Left kidney (tissue), 1 donor: ENCODE measurements at regions not wholly inside any gene's neighbourhood (a gene's known extent, or its start where the extent isn't known, plus 50 kb on each side); places are given as distances from the start of the nearest gene placed in this dataset.

Source experiments
- DNase-seq: peaks from one replicate; pipeline ENCODE4 v3.0.0-alpha.2; 2013

GRCh38 chr18:65409261-65409660, 341.6 kb upstream of the CDH7 start:
- DNase-seq, result no peak

GRCh38 chr18:65403534-65403933, 347.3 kb upstream of the CDH7 start:
- no peak for DNase-seq

DNA sequence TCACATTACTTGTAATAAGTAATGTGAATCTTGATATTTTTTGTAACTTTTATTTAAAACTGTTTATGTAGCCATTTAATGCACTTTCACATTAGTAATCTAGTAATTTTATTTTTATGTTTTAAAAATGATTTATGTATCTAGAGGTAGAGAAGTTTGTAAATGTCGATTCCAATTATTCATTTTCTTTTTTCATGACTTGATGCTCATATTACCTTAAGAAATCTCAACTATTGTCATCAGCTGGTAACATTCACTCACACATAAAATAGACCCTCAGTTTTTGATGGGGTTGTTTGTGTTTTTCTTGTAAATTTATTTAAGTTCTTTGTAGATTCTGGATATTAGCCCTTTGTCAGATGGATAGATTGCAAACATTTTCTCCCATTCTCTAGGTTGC, 351.7 kb upstream of the CDH7 start:
- no peak for DNase-seq

GRCh38 chr18:65398347-65399075, 352.3 kb upstream of the CDH7 start:
- no peak for DNase-seq

GRCh38 chr18:65380986-65381385, 369.8 kb upstream of the CDH7 start:
- no peak for DNase-seq

GRCh38 chr18:65380571-65380970, 370.2 kb upstream of the CDH7 start:
- DNase-seq, result no peak

GRCh38 chr18:65372904-65373303, 377.9 kb upstream of the CDH7 start:
- DNase-seq, result no peak

- peak; percentile 11 for DNase-seq
Observed at GRCh38 chr18:65365245-65365980, 385.4 kb upstream of the CDH7 start.

DNA sequence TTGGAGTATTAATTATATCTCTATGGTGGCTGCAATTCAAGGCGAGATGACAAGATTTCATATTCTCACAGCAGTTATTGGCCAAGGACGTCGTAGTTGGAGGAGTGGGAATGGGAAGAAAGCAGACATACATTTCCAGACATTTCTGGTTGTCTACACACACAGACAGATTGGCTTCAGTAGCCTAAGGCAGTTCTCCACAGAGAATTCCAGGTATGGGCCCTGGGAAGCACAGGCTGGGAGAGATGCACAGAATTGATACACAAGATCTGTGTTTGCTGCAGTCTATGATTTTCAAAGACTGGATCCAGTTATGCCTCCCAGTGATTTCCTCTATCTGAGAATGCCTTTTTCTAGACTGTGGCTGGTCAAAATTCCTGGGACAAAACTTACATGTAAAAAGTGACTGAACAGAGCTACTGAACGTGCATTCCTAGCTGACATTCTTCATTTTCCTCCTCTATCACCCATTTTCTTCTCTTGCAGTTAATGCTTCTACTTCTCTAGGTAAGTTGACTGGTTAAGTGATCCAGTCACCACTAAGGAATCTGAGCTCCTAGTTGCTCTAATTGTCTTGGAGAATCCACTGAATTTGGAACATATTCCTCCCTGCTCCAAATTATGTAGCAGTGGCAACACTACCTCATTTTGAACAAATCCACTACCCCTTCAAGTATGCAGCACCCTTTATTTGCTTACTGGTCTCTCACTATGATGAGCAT, 386.7 kb upstream of the CDH7 start:
- no peak for DNase-seq

DNA sequence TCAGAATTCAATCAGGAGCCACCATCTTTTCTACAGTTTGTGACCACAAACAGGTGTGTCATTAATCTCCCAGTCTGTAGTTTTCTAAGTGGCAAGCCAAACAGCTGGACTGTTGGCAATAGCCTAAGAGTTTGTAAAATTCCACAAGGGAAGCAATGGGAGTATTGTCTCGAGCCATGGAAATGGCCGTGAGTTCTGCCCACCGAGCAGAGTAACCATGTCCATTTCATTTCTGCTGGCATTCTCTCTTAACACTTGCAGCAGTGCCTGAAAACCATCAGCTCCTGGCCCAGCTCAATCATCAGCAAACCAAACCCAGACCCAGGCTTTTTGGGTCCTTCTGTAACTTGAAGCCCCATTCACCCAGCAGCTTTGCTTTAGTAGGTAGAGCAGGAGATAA, 387.8 kb upstream of the CDH7 start:
- no peak for DNase-seq

DNA sequence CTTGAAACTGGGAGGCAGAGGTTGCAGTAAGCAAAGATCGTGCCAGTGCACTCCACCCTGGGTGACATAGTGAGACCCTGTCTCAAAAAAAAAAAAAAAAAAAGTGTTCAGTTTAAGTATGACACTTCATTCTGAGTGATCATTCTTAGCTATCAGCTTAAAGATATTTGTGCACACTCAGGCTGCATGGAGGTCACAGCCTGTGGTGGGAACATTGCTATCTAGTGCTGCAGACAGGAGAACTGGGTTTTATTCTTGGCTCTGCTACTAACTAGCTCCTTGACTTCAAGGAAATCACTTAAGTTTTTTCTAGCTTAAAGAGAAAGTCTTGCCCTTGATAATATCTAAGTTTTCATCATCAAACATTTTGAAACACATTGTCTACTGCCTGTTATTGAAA, 391.3 kb upstream of the CDH7 start:
- no peak for DNase-seq

- no peak for DNase-seq
Observed at GRCh38 chr18:65358306-65358705, 392.5 kb upstream of the CDH7 start.

GRCh38 chr18:65352186-65352585, 398.6 kb upstream of the CDH7 start:
- DNase-seq, result no peak

DNA sequence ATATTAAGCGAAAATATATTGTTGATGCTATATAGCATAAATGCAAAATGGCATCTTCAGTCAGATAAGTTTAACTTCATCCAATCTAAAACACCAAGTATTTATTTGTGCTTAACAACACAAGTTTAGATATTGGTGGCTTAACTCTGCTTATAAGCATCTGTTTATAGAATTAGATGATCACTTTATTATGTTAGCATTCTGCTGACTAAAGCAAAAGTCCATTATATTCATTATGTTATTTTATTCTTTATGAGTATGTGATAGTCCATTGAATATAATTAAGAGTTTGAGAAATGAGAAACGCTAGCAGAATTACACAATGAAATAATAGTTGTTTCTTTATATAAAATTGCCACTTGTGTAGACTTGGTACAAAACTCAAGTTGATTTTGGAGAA, 401.2 kb upstream of the CDH7 start:
- DNase-seq, result no peak

GRCh38 chr18:65347446-65347845, 403.4 kb upstream of the CDH7 start:
- DNase-seq, result no peak

DNA sequence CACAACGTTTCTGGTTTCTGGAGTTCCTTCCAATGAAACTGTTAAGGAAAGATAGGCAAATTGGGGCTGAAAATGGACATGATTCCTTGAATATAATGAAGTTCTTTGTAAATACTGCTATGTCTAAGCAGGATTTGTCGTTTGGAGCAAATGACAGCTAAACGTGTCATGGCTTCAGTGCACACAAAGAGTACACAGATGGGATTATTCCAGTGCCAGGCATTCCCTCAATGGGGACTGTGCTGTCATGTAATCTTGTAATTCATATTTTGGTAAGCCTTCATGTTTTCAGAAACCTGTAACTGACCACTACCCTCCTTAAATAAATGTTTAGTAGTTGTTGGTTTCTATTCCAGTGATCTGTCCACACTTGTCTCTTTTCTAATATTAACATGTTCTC, 404.7 kb upstream of the CDH7 start:
- no peak for DNase-seq

DNA sequence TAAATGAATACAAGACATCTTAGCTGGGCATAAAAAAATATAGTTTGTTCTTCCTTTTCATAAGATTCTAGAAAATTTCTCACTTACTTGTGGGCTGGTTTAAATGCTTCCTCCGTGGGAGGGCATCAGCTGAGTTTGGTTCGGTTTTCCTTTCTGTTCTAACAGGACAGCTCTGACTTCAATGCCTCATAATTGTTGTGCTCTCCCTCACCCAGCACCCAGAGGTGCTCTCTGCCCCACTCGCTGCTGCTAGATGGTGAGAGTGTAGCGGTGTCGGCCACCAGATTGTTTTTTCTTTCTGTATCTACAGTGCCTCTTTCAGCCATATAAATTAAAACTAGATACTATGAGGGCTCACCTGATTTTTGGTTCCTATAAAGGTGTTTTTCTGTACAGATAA, 407.2 kb upstream of the CDH7 start:
- no peak for DNase-seq

GRCh38 chr18:65336411-65336810, 414.4 kb upstream of the CDH7 start:
- DNase-seq, result no peak

DNA sequence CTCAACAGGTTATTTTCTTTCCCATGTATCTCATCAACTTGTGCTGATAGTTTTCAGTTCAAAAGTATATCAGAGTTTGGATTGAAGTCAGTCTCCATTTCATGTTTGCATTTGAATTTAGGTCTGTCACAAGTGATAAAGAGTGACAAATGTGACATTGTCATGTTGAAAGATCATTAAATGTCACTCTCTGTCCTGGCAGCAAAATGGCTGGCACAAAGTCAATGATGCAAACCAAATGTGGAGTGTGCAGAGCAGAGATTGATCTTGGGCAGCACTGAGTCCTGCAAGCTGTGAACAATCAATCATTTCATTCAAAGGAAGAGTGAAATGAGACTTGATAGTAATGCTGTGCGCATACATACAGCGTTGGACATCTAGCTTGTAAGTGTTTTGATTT, 421.8 kb upstream of the CDH7 start:
- DNase-seq, result no peak

DNA sequence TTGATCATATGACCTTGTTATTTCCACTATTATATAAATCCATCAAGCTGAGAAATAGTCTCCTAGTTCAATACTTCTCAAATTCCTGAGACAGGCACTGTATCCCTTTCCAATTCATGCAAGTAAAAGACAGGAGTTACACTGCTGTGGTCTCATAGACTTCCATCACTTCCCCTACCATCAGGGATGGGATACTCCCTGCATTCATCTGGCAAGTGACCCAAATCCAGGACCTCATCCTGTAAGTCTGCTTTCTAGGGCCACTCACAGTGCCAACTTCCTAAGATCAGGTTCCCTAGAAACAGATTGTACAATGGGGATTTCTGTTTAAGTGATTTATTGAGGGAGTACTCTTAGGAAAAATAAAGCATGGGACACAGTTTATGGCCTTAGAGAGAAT, 424.0 kb upstream of the CDH7 start:
- DNase-seq, result peak; percentile 73

- no peak for DNase-seq
Observed at GRCh38 chr18:65322895-65323294, 427.9 kb upstream of the CDH7 start.

DNA sequence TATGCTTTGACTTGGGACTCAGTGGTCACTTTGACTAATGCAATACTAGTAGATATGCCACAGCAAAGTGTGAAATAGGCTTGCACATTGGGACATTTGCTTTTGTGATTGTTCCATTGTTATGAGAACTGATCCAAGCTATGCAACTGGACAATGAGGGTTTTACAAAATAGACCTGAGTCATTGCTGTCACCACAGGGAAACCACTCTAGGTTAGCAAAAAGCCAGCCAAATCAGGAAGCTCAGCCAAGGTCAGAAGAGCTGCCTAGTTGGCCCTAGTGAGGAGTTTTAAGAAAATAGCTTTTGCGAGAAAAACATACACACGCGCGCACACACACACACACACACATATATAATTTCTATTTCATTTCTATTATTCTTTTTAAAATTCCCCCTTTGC, 452.4 kb upstream of the CDH7 start:
- no peak for DNase-seq

DNA sequence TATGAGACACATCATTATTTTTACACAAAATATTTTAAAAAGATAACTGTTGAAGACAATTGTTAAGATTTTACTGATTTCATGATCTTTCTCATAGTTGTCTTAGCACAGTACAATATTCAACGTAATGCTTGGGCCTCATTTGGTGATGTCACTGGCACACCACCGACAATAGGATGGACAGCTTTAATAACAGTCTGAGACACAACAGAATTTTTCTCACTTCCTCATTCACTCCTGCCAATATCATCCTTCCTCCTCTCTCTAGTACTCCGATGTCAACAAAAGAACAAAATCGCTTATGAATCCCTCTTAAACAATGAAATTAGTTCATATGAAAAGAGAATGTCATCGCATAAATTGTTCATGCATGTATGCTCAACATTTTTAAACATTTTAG, 461.9 kb upstream of the CDH7 start:
- DNase-seq, result no peak
